DMS114 treated with DMSO at 0.1 percent for 48 hours (cell line): ENCODE measurements at regions not wholly inside any gene's neighbourhood (a gene's known extent, or its start where the extent isn't known, plus 50 kb on each side); places are given as distances from the start of the nearest gene placed in this dataset.
"Not testable (repeated sequence)": the region's sequence is repeated elsewhere in the genome, so short reads cannot be mapped to it uniquely, and the experiment has no call there.

Source experiments
- DNase-seq: peaks from one replicate; lab custom pipeline; 2025; ENCODE audit not compliant: unreplicated experiment; lab: John Stamatoyannopoulos, UW

GRCh38 chr3:27632431-27633223 lies 89.5 kb downstream of the EOMES start:
- peak; percentile 10 for DNase-seq

DNA sequence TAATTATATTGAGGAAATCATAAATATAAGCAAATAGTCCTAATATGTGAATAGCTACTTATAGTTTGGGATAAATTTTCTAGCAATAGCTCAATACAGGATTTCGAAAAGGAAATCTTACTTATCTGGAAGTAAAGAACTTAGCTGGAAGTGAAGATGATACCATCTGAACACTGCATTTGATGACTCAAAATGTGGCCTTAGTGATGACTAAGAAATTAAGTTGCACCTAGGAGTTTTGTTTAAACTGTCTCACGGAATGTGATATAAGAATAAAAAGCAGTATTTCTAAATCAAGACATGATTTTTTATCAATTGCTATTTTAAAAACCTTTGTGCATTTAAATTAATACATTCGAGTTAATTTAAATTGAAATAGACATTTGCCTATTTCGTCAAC lies 91.2 kb downstream of the EOMES start:
- DNase-seq = no peak

- no peak for DNase-seq
Observed at GRCh38 chr3:27629366-27629765, 92.8 kb downstream of the EOMES start.

DNA sequence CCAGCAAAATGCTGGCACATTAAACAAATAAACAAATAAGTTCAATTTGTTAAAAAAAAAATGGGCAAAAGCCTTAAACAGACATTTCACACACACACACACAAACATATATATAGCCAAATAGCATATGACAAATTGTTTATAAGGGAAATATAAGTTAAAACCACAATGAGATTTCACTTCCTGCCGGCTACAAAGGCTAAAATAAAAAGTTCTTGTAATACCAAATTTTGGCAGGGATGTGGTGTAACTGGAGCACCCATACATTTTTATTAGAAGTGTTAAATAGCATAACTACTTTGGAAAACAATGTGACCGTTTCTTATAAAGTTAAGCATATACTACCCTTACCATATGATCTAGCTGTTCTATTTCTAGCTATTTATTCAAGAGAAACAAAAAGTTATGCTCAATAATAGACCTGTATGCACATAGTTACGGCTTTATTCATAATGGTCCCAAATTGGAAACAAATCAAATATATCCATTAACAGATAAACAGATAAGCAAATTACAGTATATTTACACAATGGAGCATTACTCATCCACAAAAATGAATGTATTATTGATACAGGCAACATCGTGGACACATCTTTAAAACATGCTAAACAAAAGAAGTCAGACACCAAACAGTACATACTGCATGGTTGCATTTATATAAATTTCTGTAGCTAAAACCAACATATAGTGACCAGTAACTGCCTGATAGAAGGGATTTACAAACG lies 93.9 kb downstream of the EOMES start:
- DNase-seq = no peak

DNA sequence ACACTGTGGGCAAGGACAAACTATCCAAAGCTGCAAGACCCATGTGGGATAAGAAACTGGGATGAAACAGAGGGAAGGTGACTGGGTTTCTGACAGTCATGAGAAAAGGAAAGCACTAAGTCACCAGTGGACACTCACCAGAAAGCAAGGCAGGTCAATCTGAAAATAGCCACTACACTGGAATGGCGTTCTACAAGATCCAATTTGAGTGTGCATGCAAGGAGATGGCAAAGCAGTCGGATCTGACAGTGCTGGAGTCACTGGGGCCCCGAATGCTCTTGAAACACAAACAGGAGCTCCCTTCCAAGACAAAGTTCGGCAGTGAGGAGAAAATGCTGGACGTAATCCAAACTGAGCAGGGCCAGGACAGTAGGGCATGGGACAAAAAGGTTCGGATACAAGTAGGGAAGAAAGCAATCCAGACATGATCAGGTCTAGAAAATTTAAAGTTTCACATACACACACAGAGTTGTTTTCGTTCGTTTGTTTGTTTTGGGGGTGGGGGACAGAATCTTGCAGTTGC lies 95.5 kb downstream of the EOMES start:
- DNase-seq = no peak

- no peak for DNase-seq
Observed at GRCh38 chr3:27625864-27626263, 96.3 kb downstream of the EOMES start.

GRCh38 chr3:27623085-27623753 lies 98.9 kb downstream of the EOMES start:
- no peak for DNase-seq

- DNase-seq = no peak
Observed at GRCh38 chr3:27617552-27617951, 104.6 kb downstream of the EOMES start.

GRCh38 chr3:27616031-27616430 lies 106.1 kb downstream of the EOMES start:
- DNase-seq = no peak

DNA sequence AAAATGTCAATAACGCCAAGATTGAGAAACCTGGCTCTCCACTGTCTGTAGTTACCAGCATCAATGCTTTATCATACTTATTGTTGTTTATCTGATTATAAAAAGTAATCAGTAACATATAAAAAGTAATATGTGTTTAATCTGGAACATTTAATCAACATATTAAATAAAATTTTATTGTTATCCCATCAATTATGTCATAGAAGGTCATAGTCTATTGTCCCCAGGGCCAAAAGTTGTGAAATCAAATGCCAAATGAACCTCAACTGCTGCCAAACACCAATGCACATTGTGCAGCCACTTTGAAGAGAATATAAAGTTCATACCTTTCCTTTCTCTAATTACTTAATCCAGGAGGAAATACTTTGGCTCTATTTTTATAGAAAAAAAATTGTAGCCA lies 106.6 kb downstream of the EOMES start:
- no peak for DNase-seq

- no peak for DNase-seq
Observed at GRCh38 chr3:27614592-27614991, 107.5 kb downstream of the EOMES start.

GRCh38 chr3:27613846-27614500 lies 108.2 kb downstream of the EOMES start:
- DNase-seq = no peak

DNA sequence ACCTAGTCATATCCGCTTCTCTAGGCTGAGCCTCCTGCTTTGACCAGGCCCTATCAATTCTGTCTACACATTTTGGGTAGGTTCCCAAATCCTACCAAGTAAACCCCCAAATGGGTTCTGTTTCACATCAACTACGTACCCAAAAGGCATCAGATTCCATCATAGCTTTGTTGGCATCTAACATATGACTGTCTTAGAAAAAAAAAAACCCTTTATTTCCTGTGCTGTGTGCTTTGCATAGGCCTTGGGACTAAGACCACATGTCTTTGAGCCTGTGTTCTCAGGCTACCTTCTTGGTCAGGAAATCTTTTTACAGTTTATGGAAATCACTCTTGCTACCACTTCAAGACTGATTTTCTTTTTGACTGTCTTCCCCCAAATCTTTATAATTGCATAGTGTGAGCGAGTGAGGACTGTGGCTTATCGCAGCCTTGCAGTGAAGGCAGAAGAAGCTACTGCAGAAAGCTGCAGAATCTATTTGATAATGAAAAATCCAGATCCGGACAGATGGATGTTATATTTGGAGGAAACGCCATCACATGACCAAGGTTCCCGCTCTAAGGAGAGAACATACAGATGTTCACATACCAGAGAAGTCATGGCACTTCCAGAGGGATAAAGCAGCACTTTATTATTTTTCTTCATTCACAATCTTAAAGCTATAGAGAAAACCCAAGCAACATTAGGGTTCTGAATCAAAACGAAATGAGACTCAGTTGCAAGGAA lies 111.2 kb downstream of the EOMES start:
- no peak for DNase-seq

- DNase-seq = no peak
Observed at GRCh38 chr3:27607370-27607769, 114.8 kb downstream of the EOMES start.

DNA sequence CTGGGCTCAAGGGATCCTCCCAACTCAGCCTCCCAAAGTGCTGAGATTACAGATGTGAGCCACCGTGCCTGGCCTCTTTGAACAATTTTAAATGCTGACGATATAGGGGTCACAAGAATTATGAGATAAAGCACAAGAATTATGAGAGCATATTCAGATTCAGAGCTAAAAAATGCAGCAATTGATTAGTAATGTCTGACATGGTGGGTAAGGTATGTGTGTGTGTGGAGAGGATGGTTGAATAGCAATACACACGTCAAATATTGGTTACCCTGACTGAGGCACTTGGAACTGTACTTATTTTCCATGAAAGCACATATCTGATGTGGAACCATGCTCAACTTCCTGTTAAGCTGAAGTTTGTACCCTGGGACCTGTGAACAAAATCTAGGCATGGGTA lies 115.6 kb downstream of the EOMES start:
- DNase-seq = no peak

DNA sequence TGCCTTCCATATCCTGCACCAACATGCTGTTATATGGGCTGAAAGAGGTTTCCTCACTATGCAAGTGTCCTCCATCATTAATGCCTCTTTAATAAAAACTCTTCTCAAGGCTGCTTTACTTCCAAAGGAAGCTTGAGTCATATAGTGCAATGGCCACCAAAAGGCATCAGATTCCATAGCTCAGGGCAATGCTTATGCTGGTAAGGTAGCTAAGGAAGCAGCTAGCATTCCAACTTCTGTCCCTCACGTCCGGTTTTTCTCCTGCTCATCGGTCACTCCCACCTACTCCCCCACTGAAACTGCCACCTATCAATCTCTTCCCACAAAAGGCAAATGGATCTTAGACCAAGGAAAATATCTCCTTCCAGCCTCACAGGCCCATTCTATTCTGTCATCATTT lies 117.1 kb upstream of the SLC4A7 start:
- DNase-seq = not testable (repeated sequence)

GRCh38 chr3:27599741-27600140 lies 115.6 kb upstream of the SLC4A7 start:
- DNase-seq = not testable (repeated sequence)

DNA sequence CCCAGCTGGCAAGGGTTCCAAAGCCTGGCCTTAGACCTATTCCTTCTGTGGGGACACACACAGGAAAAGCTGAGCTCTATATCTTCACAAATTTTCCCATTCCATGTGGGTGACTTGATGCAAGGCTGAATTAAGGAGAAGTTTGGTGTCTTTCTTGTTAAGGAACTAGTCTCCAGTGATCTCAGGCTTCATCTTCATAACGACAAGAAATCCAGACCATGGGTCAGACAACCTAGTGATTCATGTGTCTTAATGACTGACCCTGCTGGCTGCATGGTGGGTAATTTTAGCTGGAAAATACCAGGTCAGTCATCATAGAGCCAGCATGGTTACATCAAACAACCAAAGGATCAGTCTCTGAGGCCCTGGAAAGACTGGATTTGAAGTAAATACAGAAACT lies 112.7 kb upstream of the SLC4A7 start:
- no peak for DNase-seq

DNA sequence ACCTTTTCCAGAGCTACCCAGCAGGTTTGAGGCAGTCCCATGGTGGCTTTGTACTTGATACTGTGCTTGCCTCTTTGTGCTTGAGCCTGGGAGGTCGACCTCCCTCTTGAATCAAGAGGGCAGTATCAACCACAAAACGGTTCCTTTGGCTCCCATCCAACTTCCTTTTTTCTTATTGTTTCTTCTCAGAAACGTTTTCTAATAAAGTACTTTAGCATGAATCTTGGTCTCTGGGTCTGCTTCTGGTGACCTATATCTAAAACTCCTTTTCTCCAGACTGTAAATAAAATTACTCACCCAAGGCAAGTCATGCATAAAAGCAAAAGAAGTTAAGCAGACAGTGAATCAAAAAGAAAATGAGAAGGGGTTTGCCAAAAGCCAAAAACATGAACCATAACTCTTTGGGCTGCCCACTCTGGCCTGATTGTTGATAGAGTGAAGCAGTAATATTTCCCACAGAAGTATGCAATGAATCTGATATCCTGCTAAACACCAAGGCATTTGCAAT lies 112.2 kb upstream of the SLC4A7 start:
- no peak for DNase-seq

- DNase-seq = no peak
Observed at GRCh38 chr3:27594096-27594690, 110.0 kb upstream of the SLC4A7 start.
